Ovary (tissue), 3 donors: ENCODE measurements at regions not wholly inside any gene's neighbourhood (a gene's known extent, or its start where the extent isn't known, plus 50 kb on each side); places are given as distances from the start of the nearest gene placed in this dataset.

Source experiments
- CTCF ChIP-seq, 3 donors: fragments of 450-650 bp in 2 of 3; fragments of 200-600 bp in 1 of 3; IDR thresholded peaks; one replicate each; pipeline versions ENCODE4 v1.5.1 to v1.8.0; 2016 to 2022; ENCODE audit warnings: antibody characterized with exemption in 3 of 3, mild to moderate bottlenecking in 1 of 3
- POLR2A ChIP-seq: fragments of 450-650 bp; IDR thresholded peaks from one replicate; pipeline ENCODE4 v1.6.1; 2017; ENCODE audit warnings: antibody characterized with exemption, mild to moderate bottlenecking, moderate library complexity
- donor health status: DM: no; HTN: no; CAD: no.

GRCh38 chr11:114799476-114799875, 121.1 kb downstream of the NXPE2 start:
- no peak for TF ChIP-seq POLR2A
- TF ChIP-seq CTCF (IDR thresholded peaks at IDR 0.05) = no peak
